GM23338 (cell line): ENCODE measurements at regions not wholly inside any gene's neighbourhood (a gene's known extent, or its start where the extent isn't known, plus 50 kb on each side); places are given as distances from the start of the nearest gene placed in this dataset.

ENCODE experiments used
- ATAC-seq: fragments of 200-7000 bp; cut with Tn5 transposase; 3 replicates; pipeline ENCODE4 v1.9.1; 2020
- DNase-seq: peaks from one replicate; pipeline ENCODE4 v3.0.0-alpha.2; 2015; ENCODE audit warnings: low spot score
- H2AFZ ChIP-seq: fragments of 200-600 bp; sonication (generic); 2 replicates; pipeline ENCODE4 v1.8.0; 2016; ENCODE audit warnings: antibody characterized with exemption, mild to moderate bottlenecking, moderate library complexity
- H3F3A ChIP-seq: fragments of 200-600 bp; sonication (generic); replicated peaks from 2 replicates; pipeline ENCODE4 v1.8.0; 2017; ENCODE audit warnings: antibody characterized with exemption, mixed run types, low read depth
- H3K27ac ChIP-seq: fragments of 200-600 bp; sonication (generic); 2 replicates; pipeline ENCODE4 v1.6.1; 2016; ENCODE audit warnings: low read depth
- H3K27me3 ChIP-seq: fragments of 200-600 bp; sonication (generic); 2 replicates; pipeline ENCODE4 v1.8.0; 2016; ENCODE audit warnings: mild to moderate bottlenecking, mixed run types, moderate library complexity; ENCODE audit not compliant: insufficient read depth
- H3K36me3 ChIP-seq: fragments of 200-600 bp; sonication (generic); 2 replicates; pipeline ENCODE4 v1.8.0; 2016; ENCODE audit warnings: mild to moderate bottlenecking; ENCODE audit not compliant: insufficient read depth
- H3K4me1 ChIP-seq: fragments of 200-600 bp; sonication (generic); 2 replicates; pipeline ENCODE4 v1.8.0; 2016; ENCODE audit warnings: mild to moderate bottlenecking, moderate library complexity; ENCODE audit not compliant: insufficient read depth
- H3K4me2 ChIP-seq: fragments of 200-600 bp; sonication (generic); 2 replicates; pipeline ENCODE4 v1.7.1; 2017; ENCODE audit warnings: mixed run types
- H3K4me3 ChIP-seq: fragments of 200-600 bp; sonication (generic); 2 replicates; pipeline ENCODE4 v1.6.1; 2016; ENCODE audit warnings: mixed run types
- H3K79me2 ChIP-seq: fragments of 200-600 bp; sonication (generic); replicated peaks from 2 replicates; pipeline ENCODE4 v1.8.0; 2017; ENCODE audit warnings: mild to moderate bottlenecking; ENCODE audit not compliant: insufficient read depth
- H3K9me2 ChIP-seq: fragments of 200-600 bp; sonication (generic); 2 replicates; pipeline ENCODE4 v1.8.0; 2017; ENCODE audit not compliant: insufficient read depth
- H4K20me1 ChIP-seq: fragments of 200-600 bp; sonication (generic); replicated peaks from 2 replicates; pipeline ENCODE4 v1.8.0; 2017; ENCODE audit warnings: mild to moderate bottlenecking; ENCODE audit not compliant: insufficient read depth
- H3K27ac Mint-ChIP-seq: 2 replicates; pipeline ENCODE4 v1.8.0; 2020; ENCODE audit warnings: inconsistent platforms, mild to moderate bottlenecking, moderate library complexity, mixed read lengths
- H3K27me3 Mint-ChIP-seq: 3 replicates; pipeline ENCODE4 v1.8.0; 2022; ENCODE audit warnings: low read depth, mild to moderate bottlenecking, moderate library complexity, mixed read lengths, inconsistent platforms; ENCODE audit not compliant: insufficient read depth, poor library complexity
- H3K36me3 Mint-ChIP-seq: 3 replicates; pipeline ENCODE4 v1.8.0; 2021; ENCODE audit warnings: low read depth, mild to moderate bottlenecking, inconsistent platforms, moderate library complexity, mixed read lengths
- H3K4me1 Mint-ChIP-seq: 3 replicates; pipeline ENCODE4 v1.8.0; 2020; ENCODE audit warnings: mild to moderate bottlenecking, inconsistent platforms, mixed read lengths
- H3K4me3 Mint-ChIP-seq: 3 replicates; pipeline ENCODE4 v1.8.0; 2021; ENCODE audit warnings: moderate library complexity, mild to moderate bottlenecking, inconsistent platforms, mixed read lengths
- H3K9me3 Mint-ChIP-seq: 3 replicates; pipeline ENCODE4 v1.8.0; 2020; ENCODE audit warnings: moderate library complexity, mild to moderate bottlenecking, inconsistent platforms, mixed read lengths
- EZH2phosphoT487 ChIP-seq: fragments of 200-600 bp; sonication (generic); IDR thresholded peaks from one replicate; pipeline ENCODE4 v1.8.1; 2018; ENCODE audit warnings: antibody characterized with exemption; ENCODE audit not compliant: unreplicated experiment
- NANOG ChIP-seq: IDR thresholded peaks from 2 replicates; pipeline ENCODE4 v1.6.1; 2016; ENCODE audit warnings: antibody characterized with exemption, borderline replicate concordance
- ZNF331 ChIP-seq: fragments of 250-450 bp; sonication (Bioruptor Pico); IDR thresholded peaks from 2 replicates; pipeline ENCODE4 v1.5.0; 2020; ENCODE audit warnings: low read depth, mild to moderate bottlenecking, moderate library complexity
- TF ChIP-seq, protein P1 (sequence below): fragments of 250-450 bp; sonication (Bioruptor Pico); IDR thresholded peaks from 2 replicates; pipeline ENCODE4 v1.5.0; 2020; ENCODE audit warnings: mild to moderate bottlenecking, moderate library complexity

DNA sequence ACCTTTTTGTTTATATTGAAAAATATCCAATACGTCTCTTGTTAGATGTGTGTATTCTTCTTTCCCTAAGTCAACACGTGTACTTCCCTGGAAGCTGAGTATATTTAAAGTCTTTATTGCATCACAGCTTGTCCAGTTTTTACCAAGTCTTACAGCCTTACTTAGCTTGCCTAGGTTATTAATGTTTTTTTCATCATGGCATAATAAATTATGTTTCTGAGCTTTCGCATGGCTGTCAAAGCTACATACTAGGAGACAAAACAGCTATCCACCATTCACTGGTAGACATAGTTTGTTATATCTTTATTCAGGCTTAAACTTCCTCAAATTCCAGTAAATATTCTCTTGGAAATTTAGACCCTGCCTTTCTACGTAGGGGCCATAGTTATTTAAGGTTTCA, 224.2 kb downstream of the BCHE start:
- H3F3A ChIP-seq, result no peaks in the 10 kb centered on the region

More for the DNA sequence above, 224.2 kb downstream of the BCHE start:
- no peak overlapping the region for H3K4me3 ChIP-seq
- Mint-ChIP-seq H3K9me3 (no peaks in the 10 kb centered on the region), H3K4me3 (no peak overlapping the region), H3K36me3 (no peaks in the 10 kb centered on the region), H3K27me3 (no peaks in the 10 kb centered on the region), H3K4me1 (no peaks in the 10 kb centered on the region), H3K27ac (no peak overlapping the region)
- ATAC-seq, result no peak
- no peak overlapping the region for H3K4me2 ChIP-seq
- DNase-seq, result no peak
- TF ChIP-seq EZH2phosphoT487 (no peak), NANOG (no peak), ZNF331 (CRISPR knock-in tag) (no peak)
- TF ChIP-seq, protein P1, sequence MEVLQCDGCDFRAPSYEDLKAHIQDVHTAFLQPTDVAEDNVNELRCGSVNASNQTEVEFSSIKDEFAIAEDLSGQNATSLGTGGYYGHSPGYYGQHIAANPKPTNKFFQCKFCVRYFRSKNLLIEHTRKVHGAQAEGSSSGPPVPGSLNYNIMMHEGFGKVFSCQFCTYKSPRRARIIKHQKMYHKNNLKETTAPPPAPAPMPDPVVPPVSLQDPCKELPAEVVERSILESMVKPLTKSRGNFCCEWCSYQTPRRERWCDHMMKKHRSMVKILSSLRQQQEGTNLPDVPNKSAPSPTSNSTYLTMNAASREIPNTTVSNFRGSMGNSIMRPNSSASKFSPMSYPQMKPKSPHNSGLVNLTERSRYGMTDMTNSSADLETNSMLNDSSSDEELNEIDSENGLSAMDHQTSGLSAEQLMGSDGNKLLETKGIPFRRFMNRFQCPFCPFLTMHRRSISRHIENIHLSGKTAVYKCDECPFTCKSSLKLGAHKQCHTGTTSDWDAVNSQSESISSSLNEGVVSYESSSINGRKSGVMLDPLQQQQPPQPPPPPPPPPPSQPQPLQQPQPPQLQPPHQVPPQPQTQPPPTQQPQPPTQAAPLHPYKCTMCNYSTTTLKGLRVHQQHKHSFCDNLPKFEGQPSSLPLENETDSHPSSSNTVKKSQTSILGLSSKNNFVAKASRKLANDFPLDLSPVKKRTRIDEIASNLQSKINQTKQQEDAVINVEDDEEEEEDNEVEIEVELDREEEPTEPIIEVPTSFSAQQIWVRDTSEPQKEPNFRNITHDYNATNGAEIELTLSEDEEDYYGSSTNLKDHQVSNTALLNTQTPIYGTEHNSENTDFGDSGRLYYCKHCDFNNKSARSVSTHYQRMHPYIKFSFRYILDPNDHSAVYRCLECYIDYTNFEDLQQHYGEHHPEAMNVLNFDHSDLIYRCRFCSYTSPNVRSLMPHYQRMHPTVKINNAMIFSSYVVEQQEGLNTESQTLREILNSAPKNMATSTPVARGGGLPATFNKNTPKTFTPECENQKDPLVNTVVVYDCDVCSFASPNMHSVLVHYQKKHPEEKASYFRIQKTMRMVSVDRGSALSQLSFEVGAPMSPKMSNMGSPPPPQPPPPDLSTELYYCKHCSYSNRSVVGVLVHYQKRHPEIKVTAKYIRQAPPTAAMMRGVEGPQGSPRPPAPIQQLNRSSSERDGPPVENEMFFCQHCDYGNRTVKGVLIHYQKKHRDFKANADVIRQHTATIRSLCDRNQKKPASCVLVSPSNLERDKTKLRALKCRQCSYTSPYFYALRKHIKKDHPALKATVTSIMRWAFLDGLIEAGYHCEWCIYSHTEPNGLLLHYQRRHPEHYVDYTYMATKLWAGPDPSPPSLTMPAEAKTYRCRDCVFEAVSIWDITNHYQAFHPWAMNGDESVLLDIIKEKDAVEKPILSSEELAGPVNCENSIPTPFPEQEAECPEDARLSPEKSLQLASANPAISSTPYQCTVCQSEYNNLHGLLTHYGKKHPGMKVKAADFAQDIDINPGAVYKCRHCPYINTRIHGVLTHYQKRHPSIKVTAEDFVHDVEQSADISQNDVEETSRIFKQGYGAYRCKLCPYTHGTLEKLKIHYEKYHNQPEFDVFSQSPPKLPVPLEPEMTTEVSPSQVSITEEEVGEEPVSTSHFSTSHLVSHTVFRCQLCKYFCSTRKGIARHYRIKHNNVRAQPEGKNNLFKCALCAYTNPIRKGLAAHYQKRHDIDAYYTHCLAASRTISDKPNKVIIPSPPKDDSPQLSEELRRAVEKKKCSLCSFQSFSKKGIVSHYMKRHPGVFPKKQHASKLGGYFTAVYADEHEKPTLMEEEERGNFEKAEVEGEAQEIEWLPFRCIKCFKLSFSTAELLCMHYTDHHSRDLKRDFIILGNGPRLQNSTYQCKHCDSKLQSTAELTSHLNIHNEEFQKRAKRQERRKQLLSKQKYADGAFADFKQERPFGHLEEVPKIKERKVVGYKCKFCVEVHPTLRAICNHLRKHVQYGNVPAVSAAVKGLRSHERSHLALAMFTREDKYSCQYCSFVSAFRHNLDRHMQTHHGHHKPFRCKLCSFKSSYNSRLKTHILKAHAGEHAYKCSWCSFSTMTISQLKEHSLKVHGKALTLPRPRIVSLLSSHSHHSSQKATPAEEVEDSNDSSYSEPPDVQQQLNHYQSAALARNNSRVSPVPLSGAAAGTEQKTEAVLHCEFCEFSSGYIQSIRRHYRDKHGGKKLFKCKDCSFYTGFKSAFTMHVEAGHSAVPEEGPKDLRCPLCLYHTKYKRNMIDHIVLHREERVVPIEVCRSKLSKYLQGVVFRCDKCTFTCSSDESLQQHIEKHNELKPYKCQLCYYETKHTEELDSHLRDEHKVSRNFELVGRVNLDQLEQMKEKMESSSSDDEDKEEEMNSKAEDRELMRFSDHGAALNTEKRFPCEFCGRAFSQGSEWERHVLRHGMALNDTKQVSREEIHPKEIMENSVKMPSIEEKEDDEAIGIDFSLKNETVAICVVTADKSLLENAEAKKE (CRISPR knock-in tag), result no peak
- H3K36me3 ChIP-seq, result no peaks in the 10 kb centered on the region
- H3K9me2 ChIP-seq, result no peaks in the 10 kb centered on the region
- no peaks in the 10 kb centered on the region for H3K27me3 ChIP-seq
- H3K79me2 ChIP-seq, result no peaks in the 10 kb centered on the region
- no peaks in the 10 kb centered on the region for H3K4me1 ChIP-seq
- H3K27ac ChIP-seq, result no peak overlapping the region
- H2AFZ ChIP-seq, result no peak overlapping the region
- no peaks in the 10 kb centered on the region for H4K20me1 ChIP-seq
